ENCODE measurements at regions not wholly inside any gene's neighbourhood (a gene's known extent, or its start where the extent isn't known, plus 50 kb on each side); places are given as distances from the start of the nearest gene placed in this dataset.

GRCh38 chr15:29563112-29563511, 259.2 kb downstream of the TJP1 start:
- no peak for DNase-seq
- no peaks in the 10 kb centered on the region for H3K36me3 Mint-ChIP-seq (ENCODE audit: insufficient read depth, unreplicated experiment)
- no peak overlapping the region for H3K4me3 Mint-ChIP-seq (ENCODE audit: low read depth, unreplicated experiment)
- H3K27ac Mint-ChIP-seq (ENCODE audit: unreplicated experiment) = no peak overlapping the region
- intact Hi-C loops (cut with micrococcal nuclease; ENCODE audit: unreplicated experiment) = no loop called here
- TF ChIP-seq, protein P1, sequence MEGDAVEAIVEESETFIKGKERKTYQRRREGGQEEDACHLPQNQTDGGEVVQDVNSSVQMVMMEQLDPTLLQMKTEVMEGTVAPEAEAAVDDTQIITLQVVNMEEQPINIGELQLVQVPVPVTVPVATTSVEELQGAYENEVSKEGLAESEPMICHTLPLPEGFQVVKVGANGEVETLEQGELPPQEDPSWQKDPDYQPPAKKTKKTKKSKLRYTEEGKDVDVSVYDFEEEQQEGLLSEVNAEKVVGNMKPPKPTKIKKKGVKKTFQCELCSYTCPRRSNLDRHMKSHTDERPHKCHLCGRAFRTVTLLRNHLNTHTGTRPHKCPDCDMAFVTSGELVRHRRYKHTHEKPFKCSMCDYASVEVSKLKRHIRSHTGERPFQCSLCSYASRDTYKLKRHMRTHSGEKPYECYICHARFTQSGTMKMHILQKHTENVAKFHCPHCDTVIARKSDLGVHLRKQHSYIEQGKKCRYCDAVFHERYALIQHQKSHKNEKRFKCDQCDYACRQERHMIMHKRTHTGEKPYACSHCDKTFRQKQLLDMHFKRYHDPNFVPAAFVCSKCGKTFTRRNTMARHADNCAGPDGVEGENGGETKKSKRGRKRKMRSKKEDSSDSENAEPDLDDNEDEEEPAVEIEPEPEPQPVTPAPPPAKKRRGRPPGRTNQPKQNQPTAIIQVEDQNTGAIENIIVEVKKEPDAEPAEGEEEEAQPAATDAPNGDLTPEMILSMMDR (IDR thresholded peaks at IDR 0.05; ENCODE audit: unreplicated experiment) = no peak
- H3K9me3 Mint-ChIP-seq (ENCODE audit: low read depth, unreplicated experiment) = no peaks in the 10 kb centered on the region
- no TSS peak for BruUV-seq (replicated peaks)
- no peaks in the 10 kb centered on the region for H3K4me1 Mint-ChIP-seq (ENCODE audit: low read depth, unreplicated experiment)
- CTCF ChIA-PET = no interaction called here
- H3K27me3 Mint-ChIP-seq (ENCODE audit: unreplicated experiment) = peaks cover 18% of the 10 kb centered on the region

DNA sequence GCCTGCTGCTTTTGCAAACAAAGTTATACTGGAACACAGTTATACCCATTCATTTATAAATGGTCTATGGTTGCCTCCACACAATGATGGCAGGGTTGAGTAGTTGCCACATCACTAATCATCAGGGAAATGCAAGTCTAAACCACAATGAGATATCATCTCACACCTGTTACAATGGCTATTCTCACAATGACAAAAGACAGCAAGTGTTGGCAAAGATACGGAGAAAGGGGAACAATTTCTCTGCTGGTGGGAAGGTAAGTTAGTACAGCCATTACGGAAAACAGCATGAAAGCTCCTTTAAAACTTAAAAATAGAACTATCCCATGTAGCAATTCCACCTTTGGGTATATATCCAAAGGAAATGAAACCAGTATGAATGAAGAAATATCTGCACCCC, 261.4 kb downstream of the TJP1 start:
- Mint-ChIP-seq H3K27me3 (ENCODE audit: unreplicated experiment) (peaks cover 21% of the 10 kb centered on the region), H3K4me3 (ENCODE audit: low read depth, unreplicated experiment) (no peak overlapping the region), H3K4me1 (ENCODE audit: low read depth, unreplicated experiment) (no peaks in the 10 kb centered on the region), H3K9me3 (ENCODE audit: low read depth, unreplicated experiment) (no peaks in the 10 kb centered on the region), H3K27ac (ENCODE audit: unreplicated experiment) (no peak overlapping the region), H3K36me3 (ENCODE audit: insufficient read depth, unreplicated experiment) (no peaks in the 10 kb centered on the region)
- CTCF ChIA-PET = no interaction called here
- DNase-seq = no peak
- intact Hi-C loops (cut with micrococcal nuclease; ENCODE audit: unreplicated experiment) = no loop called here
- TF ChIP-seq, protein P1 (IDR thresholded peaks at IDR 0.05; ENCODE audit: unreplicated experiment) = no peak
- no TSS peak for BruUV-seq (replicated peaks)

DNA sequence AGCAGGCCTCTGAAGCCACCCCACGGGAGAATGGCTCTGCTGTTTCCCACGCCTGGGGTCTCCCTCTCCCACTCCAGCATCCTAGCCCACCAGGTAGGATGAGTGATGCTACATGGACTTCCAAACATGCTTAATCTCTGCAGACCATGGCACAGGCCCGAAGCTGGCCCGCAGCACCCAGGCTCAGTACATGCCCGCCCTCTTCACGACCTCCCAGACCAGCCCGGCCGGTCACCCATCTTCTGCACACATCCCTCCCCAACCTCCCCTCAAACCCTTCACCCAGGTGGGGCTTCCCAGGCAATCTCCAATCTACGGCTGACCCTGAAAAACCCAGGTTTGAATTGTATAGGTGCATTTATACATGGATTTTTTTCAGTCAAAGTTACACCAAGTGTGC, 264.0 kb downstream of the TJP1 start:
- no peaks in the 10 kb centered on the region for H3K4me1 Mint-ChIP-seq (ENCODE audit: low read depth, unreplicated experiment)
- H3K9me3 Mint-ChIP-seq (ENCODE audit: low read depth, unreplicated experiment) = no peaks in the 10 kb centered on the region
- TF ChIP-seq, protein P1 (IDR thresholded peaks at IDR 0.05; ENCODE audit: unreplicated experiment) = no peak
- no peak for DNase-seq
- no peak overlapping the region for H3K27ac Mint-ChIP-seq (ENCODE audit: unreplicated experiment)
- H3K27me3 Mint-ChIP-seq (ENCODE audit: unreplicated experiment) = peaks cover 23% of the 10 kb centered on the region
- no TSS peak for BruUV-seq (replicated peaks)
- no peak overlapping the region for H3K4me3 Mint-ChIP-seq (ENCODE audit: low read depth, unreplicated experiment)
- CTCF ChIA-PET = no interaction called here
- intact Hi-C loops (cut with micrococcal nuclease; ENCODE audit: unreplicated experiment) = no loop called here
- no peaks in the 10 kb centered on the region for H3K36me3 Mint-ChIP-seq (ENCODE audit: insufficient read depth, unreplicated experiment)

DNA sequence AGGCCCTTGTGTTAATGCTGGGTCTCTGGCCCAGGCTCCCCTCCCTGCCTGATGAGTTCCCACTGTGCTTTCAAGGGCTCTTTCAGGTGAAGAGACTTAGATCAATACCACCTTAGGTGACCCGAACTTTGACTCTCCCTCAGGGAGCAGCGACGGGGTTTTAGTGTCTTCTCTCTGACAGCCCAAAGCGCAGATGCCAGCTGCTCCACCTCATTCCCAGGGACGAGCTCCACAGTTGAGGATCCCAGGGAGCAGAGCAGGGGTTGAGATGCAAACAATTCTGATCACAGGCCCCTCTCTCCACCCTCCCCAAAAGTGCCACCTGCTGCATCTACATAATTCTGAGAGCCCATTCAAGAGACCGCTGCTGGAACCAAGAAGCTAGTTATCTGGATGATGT, 265.1 kb downstream of the TJP1 start:
- no TSS peak for BruUV-seq (replicated peaks)
- DNase-seq = no peak
- H3K36me3 Mint-ChIP-seq (ENCODE audit: insufficient read depth, unreplicated experiment) = no peaks in the 10 kb centered on the region
- H3K9me3 Mint-ChIP-seq (ENCODE audit: low read depth, unreplicated experiment) = no peaks in the 10 kb centered on the region
- CTCF ChIA-PET = no interaction called here
- TF ChIP-seq, protein P1 (IDR thresholded peaks at IDR 0.05; ENCODE audit: unreplicated experiment) = no peak
- no peak overlapping the region for H3K4me3 Mint-ChIP-seq (ENCODE audit: low read depth, unreplicated experiment)
- intact Hi-C loops (cut with micrococcal nuclease; ENCODE audit: unreplicated experiment) = no loop called here
- H3K27me3 Mint-ChIP-seq (ENCODE audit: unreplicated experiment) = peaks cover 23% of the 10 kb centered on the region
- H3K4me1 Mint-ChIP-seq (ENCODE audit: low read depth, unreplicated experiment) = no peaks in the 10 kb centered on the region
- no peak overlapping the region for H3K27ac Mint-ChIP-seq (ENCODE audit: unreplicated experiment)

GRCh38 chr15:29556380-29556779, 265.9 kb downstream of the TJP1 start:
- no peak for DNase-seq
- no peak overlapping the region for H3K4me3 Mint-ChIP-seq (ENCODE audit: low read depth, unreplicated experiment)
- H3K27ac Mint-ChIP-seq (ENCODE audit: unreplicated experiment) = no peak overlapping the region
- TF ChIP-seq, protein P1 (IDR thresholded peaks at IDR 0.05; ENCODE audit: unreplicated experiment) = no peak
- peaks cover 23% of the 10 kb centered on the region for H3K27me3 Mint-ChIP-seq (ENCODE audit: unreplicated experiment)
- H3K4me1 Mint-ChIP-seq (ENCODE audit: low read depth, unreplicated experiment) = no peaks in the 10 kb centered on the region
- CTCF ChIA-PET = no interaction called here
- BruUV-seq (replicated peaks) = no TSS peak
- no peaks in the 10 kb centered on the region for H3K36me3 Mint-ChIP-seq (ENCODE audit: insufficient read depth, unreplicated experiment)
- intact Hi-C loops (cut with micrococcal nuclease; ENCODE audit: unreplicated experiment) = no loop called here
- no peaks in the 10 kb centered on the region for H3K9me3 Mint-ChIP-seq (ENCODE audit: low read depth, unreplicated experiment)

All from Calu3 (cell line).